Trophoblast cell (in vitro differentiated cells and primary cell): ENCODE measurements at regions not wholly inside any gene's neighbourhood (a gene's known extent, or its start where the extent isn't known, plus 50 kb on each side); places are given as distances from the start of the nearest gene placed in this dataset.

Experiments
- DNase-seq, 2 donors: peaks; one replicate each; pipeline ENCODE4 v3.0.0-alpha.2; 2016
- H2AFZ ChIP-seq: 2 replicates; pipeline ENCODE4 v1.6.1; 2013; ENCODE audit warnings: low read length, moderate library complexity, mild to moderate bottlenecking; ENCODE audit not compliant: insufficient read depth, poor library complexity
- H2AK5ac ChIP-seq: 2 replicates; pipeline ENCODE4 v1.6.1; 2013; ENCODE audit warnings: mild to moderate bottlenecking, low read length
- H2BK120ac ChIP-seq: 2 replicates; pipeline ENCODE4 v1.6.1; 2013; ENCODE audit warnings: low read length, mild to moderate bottlenecking, moderate library complexity; ENCODE audit not compliant: insufficient read depth, poor library complexity
- H2BK12ac ChIP-seq: 2 replicates; pipeline ENCODE4 v1.6.1; 2013; ENCODE audit warnings: mild to moderate bottlenecking, low read length, moderate library complexity
- H2BK5ac ChIP-seq: 2 replicates; pipeline ENCODE4 v1.6.1; 2013; ENCODE audit warnings: low read length, low read depth, moderate library complexity, mild to moderate bottlenecking; ENCODE audit not compliant: poor library complexity
- H3K14ac ChIP-seq: 2 replicates; pipeline ENCODE4 v1.6.1; 2013; ENCODE audit warnings: mild to moderate bottlenecking, low read length
- H3K18ac ChIP-seq: 2 replicates; pipeline ENCODE4 v1.6.1; 2013; ENCODE audit warnings: mild to moderate bottlenecking, low read length
- H3K23ac ChIP-seq: 2 replicates; pipeline ENCODE4 v1.6.1; 2013; ENCODE audit warnings: low read length
- H3K27ac ChIP-seq: 2 replicates; pipeline ENCODE4 v1.5.1; 2013; ENCODE audit warnings: low read depth, mild to moderate bottlenecking, inconsistent platforms, low read length, moderate library complexity
- H3K27me3 ChIP-seq: 2 replicates; pipeline ENCODE4 v1.6.1; 2013; ENCODE audit warnings: inconsistent platforms, mild to moderate bottlenecking, low read length, moderate library complexity; ENCODE audit not compliant: insufficient read depth
- H3K36me3 ChIP-seq, 2 experiments: 1 replicate in 1 of 2; 2 replicates in 1 of 2; pipeline ENCODE4 v1.6.1; 2013; ENCODE audit warnings: low read length in 2 of 2, mild to moderate bottlenecking in 2 of 2, moderate library complexity in 1 of 2; ENCODE audit not compliant: insufficient read depth in 2 of 2, control insufficient read depth in 1 of 2
- H3K4ac ChIP-seq: 2 replicates; pipeline ENCODE4 v1.6.1; 2013; ENCODE audit warnings: low read depth, mild to moderate bottlenecking, low read length, moderate library complexity
- H3K4me1 ChIP-seq, 2 experiments: 1 replicate in 1 of 2; 2 replicates in 1 of 2; pipeline ENCODE4 v1.6.1; 2013; ENCODE audit warnings: low read length in 2 of 2, mild to moderate bottlenecking in 2 of 2, moderate library complexity in 1 of 2; ENCODE audit not compliant: insufficient read depth in 2 of 2, control insufficient read depth in 1 of 2
- H3K4me2 ChIP-seq: 2 replicates; pipeline ENCODE4 v1.6.1; 2013; ENCODE audit warnings: inconsistent platforms, mild to moderate bottlenecking, low read length, moderate library complexity
- H3K4me3 ChIP-seq: 2 replicates; pipeline ENCODE4 v1.5.1; 2013; ENCODE audit warnings: mild to moderate bottlenecking, low read depth, low read length, inconsistent platforms
- H3K79me1 ChIP-seq: one replicate; pipeline ENCODE4 v1.6.1; 2013; ENCODE audit warnings: low read length
- H3K79me2 ChIP-seq: 2 replicates; pipeline ENCODE4 v1.6.1; 2013; ENCODE audit warnings: low read length, mild to moderate bottlenecking; ENCODE audit not compliant: control insufficient read depth, insufficient read depth, poor library complexity
- H3K9ac ChIP-seq: 2 replicates; pipeline ENCODE4 v1.6.1; 2013; ENCODE audit warnings: mild to moderate bottlenecking, low read length
- H3K9me3 ChIP-seq: 2 replicates; pipeline ENCODE4 v1.6.1; 2013; ENCODE audit warnings: low read depth, mild to moderate bottlenecking, control low read depth, inconsistent platforms, low read length; ENCODE audit not compliant: insufficient read depth
- H4K12ac ChIP-seq: 2 replicates; pipeline ENCODE4 v1.6.1; 2013; ENCODE audit warnings: low read depth, mild to moderate bottlenecking, low read length, moderate library complexity
- H4K8ac ChIP-seq: 2 replicates; pipeline ENCODE4 v1.6.1; 2013; ENCODE audit warnings: low read depth, mild to moderate bottlenecking, low read length, moderate library complexity
- H4K91ac ChIP-seq: one replicate; pipeline ENCODE4 v1.6.1; 2013; ENCODE audit warnings: low read depth, mild to moderate bottlenecking, low read length, moderate library complexity
- WGBS: extraction: QIAGEN DNeasy Blood & Tissue Kit; methylation state at CpG from one replicate; pipeline ENCODE4 v1.1.7; 2013; ENCODE audit warnings: missing lambda C conversion rate; ENCODE audit not compliant: insufficient read length, insufficient coverage; ENCODE audit errors: extremely low coverage; 5-methylcytosine and 5-hydroxymethylcytosine counted together

- Histone ChIP-seq H4K91ac (no peak overlapping the region), H2AFZ (no peak overlapping the region), H3K23ac (no peak overlapping the region), H3K4me2 (no peak overlapping the region), H2BK120ac (no peak overlapping the region), H3K79me1 (no peaks in the 10 kb centered on the region), H2BK5ac (no peak overlapping the region), H4K12ac (no peak overlapping the region), H3K4me1 (no peaks in the 10 kb centered on the region), H3K14ac (no peak overlapping the region), H3K9me3 (peaks cover 4% of the 10 kb centered on the region), H3K27ac (no peak overlapping the region), H2AK5ac (no peak overlapping the region), H3K4me3 (no peak overlapping the region), H3K79me2 (no peaks in the 10 kb centered on the region), H2BK12ac (no peak overlapping the region), H3K27me3 (no peaks in the 10 kb centered on the region), H3K18ac (no peak overlapping the region), H3K9ac (no peak overlapping the region), H3K36me3 (no peaks in the 10 kb centered on the region), H3K4ac (no peak overlapping the region), H4K8ac (no peak overlapping the region)
- no peak for DNase-seq
- WGBS: no CpG with 5 or more reads among the region's 7 CpGs
These were observed 194.1 kb upstream of the SP8 start for GRCh38 chr7:20980668-20981264.

- H3K4ac ChIP-seq: no peak overlapping the region
- no peak overlapping the region for H3K18ac ChIP-seq
- no peak overlapping the region for H3K9ac ChIP-seq
- no peaks in the 10 kb centered on the region for H3K36me3 ChIP-seq
- no peaks in the 10 kb centered on the region for H3K9me3 ChIP-seq
- H3K27ac ChIP-seq: no peak overlapping the region
- H3K79me2 ChIP-seq: no peaks in the 10 kb centered on the region
- H4K8ac ChIP-seq: no peak overlapping the region
- WGBS: 100% methylated on average over 2 of the region's 3 CpGs
- no peak overlapping the region for H3K14ac ChIP-seq
- H4K12ac ChIP-seq: no peak overlapping the region
- no peak overlapping the region for H3K23ac ChIP-seq
- H4K91ac ChIP-seq: no peak overlapping the region
- no peak overlapping the region for H2AK5ac ChIP-seq
- H2AFZ ChIP-seq: no peak overlapping the region
- no peaks in the 10 kb centered on the region for H3K27me3 ChIP-seq
- no peak overlapping the region for H3K4me2 ChIP-seq
- no peak overlapping the region for H2BK120ac ChIP-seq
- H2BK12ac ChIP-seq: no peak overlapping the region
- H3K4me3 ChIP-seq: no peak overlapping the region
- DNase-seq: no peak
- no peak overlapping the region for H2BK5ac ChIP-seq
- H3K79me1 ChIP-seq: no peaks in the 10 kb centered on the region
- H3K4me1 ChIP-seq: no peaks in the 10 kb centered on the region
These were observed 201.7 kb upstream of the SP8 start for GRCh38 chr7:20988340-20988739.

GRCh38 chr7:20991544-20991943 is 204.9 kb upstream of the SP8 start:
- Histone ChIP-seq H3K79me1 (no peaks in the 10 kb centered on the region), H2AK5ac (no peak overlapping the region), H3K27me3 (no peaks in the 10 kb centered on the region), H2BK12ac (no peak overlapping the region), H2AFZ (no peak overlapping the region), H2BK5ac (no peak overlapping the region), H3K14ac (no peak overlapping the region), H3K27ac (no peak overlapping the region), H2BK120ac (no peak overlapping the region), H4K8ac (no peak overlapping the region), H3K9me3 (no peaks in the 10 kb centered on the region), H3K4me2 (no peak overlapping the region), H3K36me3 (no peaks in the 10 kb centered on the region), H3K18ac (no peak overlapping the region), H3K4me3 (no peak overlapping the region), H3K79me2 (no peaks in the 10 kb centered on the region), H4K91ac (no peak overlapping the region), H3K4ac (no peak overlapping the region), H3K9ac (no peak overlapping the region), H4K12ac (no peak overlapping the region), H3K23ac (no peak overlapping the region), H3K4me1 (no peaks in the 10 kb centered on the region)
- DNase-seq: no peak

- Histone ChIP-seq H3K9ac (no peak overlapping the region), H4K91ac (no peak overlapping the region), H3K4me3 (no peak overlapping the region), H3K27ac (no peak overlapping the region), H3K14ac (no peak overlapping the region), H2AK5ac (no peak overlapping the region), H4K12ac (no peak overlapping the region), H3K4me2 (no peak overlapping the region), H2BK12ac (no peak overlapping the region), H2BK120ac (no peak overlapping the region), H3K4me1 (no peaks in the 10 kb centered on the region), H3K18ac (no peak overlapping the region), H3K9me3 (no peaks in the 10 kb centered on the region), H3K79me1 (no peaks in the 10 kb centered on the region), H3K79me2 (no peaks in the 10 kb centered on the region), H2BK5ac (no peak overlapping the region), H3K36me3 (no peaks in the 10 kb centered on the region), H3K23ac (no peak overlapping the region), H4K8ac (no peak overlapping the region), H2AFZ (no peak overlapping the region), H3K27me3 (no peaks in the 10 kb centered on the region), H3K4ac (no peak overlapping the region)
- DNase-seq: no peak
- WGBS: no CpG with 5 or more reads among the region's 1 CpG
These were observed 207.0 kb upstream of the SP8 start for GRCh38 chr7:20993693-20994092.
